Spinal cord (tissue), 9 donors: ENCODE measurements at regions not wholly inside any gene's neighbourhood (a gene's known extent, or its start where the extent isn't known, plus 50 kb on each side); places are given as distances from the start of the nearest gene placed in this dataset.

ENCODE experiments used
- DNase-seq, 6 donors: peaks; one replicate each; pipeline versions ENCODE4 v3.0.0 to v3.0.0-alpha.2; 2013 to 2015; ENCODE audit warnings: low spot score in 6 of 6, low read depth in 4 of 6
- H3K27ac ChIP-seq: one replicate; pipeline ENCODE4 v1.5.1; 2013; ENCODE audit warnings: low read depth, low read length, control low read depth
- H3K27me3 ChIP-seq: one replicate; pipeline ENCODE4 v1.6.1; 2013; ENCODE audit warnings: low read length; ENCODE audit not compliant: control insufficient read depth, insufficient read depth
- H3K36me3 ChIP-seq: one replicate; pipeline ENCODE4 v1.6.1; 2013; ENCODE audit warnings: low read length; ENCODE audit not compliant: control insufficient read depth, insufficient read depth
- H3K4me1 ChIP-seq: one replicate; pipeline ENCODE4 v1.6.1; 2013; ENCODE audit warnings: low read length; ENCODE audit not compliant: control insufficient read depth, insufficient read depth
- H3K4me3 ChIP-seq: one replicate; pipeline ENCODE4 v1.5.1; 2013; ENCODE audit warnings: low read depth, low read length, control low read depth
- H3K9me3 ChIP-seq: one replicate; pipeline ENCODE4 v1.6.1; 2013; ENCODE audit warnings: low read length; ENCODE audit not compliant: control insufficient read depth, insufficient read depth
- WGBS: methylation state at CpG from one replicate; pipeline ENCODE4 v1.1.5; 2013; ENCODE audit warnings: missing lambda C conversion rate; ENCODE audit not compliant: insufficient coverage; 5-methylcytosine and 5-hydroxymethylcytosine counted together
- donor health status: healthy.

GRCh38 chr5:112608975-112609374 lies 128.7 kb upstream of the APC start:
- no peak overlapping the region for H3K4me3 ChIP-seq
- no peak for DNase-seq
- no peaks in the 10 kb centered on the region for H3K4me1 ChIP-seq
- WGBS: no CpG with 5 or more reads among the region's 1 CpG
- H3K9me3 ChIP-seq: no peaks in the 10 kb centered on the region
- H3K27ac ChIP-seq: no peak overlapping the region
- no peaks in the 10 kb centered on the region for H3K27me3 ChIP-seq
- H3K36me3 ChIP-seq: no peaks in the 10 kb centered on the region

DNA sequence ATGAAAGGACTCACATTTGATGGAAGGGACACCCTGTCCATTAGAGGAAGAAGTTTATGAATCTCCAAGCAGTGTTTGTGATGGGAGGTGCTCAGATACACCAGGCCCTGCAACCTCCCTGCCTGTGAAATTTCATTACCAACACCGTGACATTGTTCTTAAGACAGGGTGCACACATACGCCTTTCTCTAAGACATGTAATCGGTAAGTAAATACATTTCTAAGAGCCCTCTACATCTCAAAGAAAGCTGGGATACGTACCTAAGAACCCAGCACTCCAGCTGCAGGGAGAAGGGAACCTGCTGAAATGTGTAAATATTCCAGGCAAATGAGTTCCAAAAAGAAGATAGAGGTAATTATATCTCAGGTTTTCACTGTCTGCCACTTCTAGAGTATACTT lies 125.0 kb upstream of the APC start:
- H3K4me1 ChIP-seq: no peaks in the 10 kb centered on the region
- WGBS: no CpG with 5 or more reads among the region's 4 CpGs
- H3K27me3 ChIP-seq: no peaks in the 10 kb centered on the region
- H3K36me3 ChIP-seq: no peaks in the 10 kb centered on the region
- no peak overlapping the region for H3K27ac ChIP-seq
- peaks cover 1% of the 10 kb centered on the region for H3K9me3 ChIP-seq
- no peak overlapping the region for H3K4me3 ChIP-seq
- DNase-seq: no peak

DNA sequence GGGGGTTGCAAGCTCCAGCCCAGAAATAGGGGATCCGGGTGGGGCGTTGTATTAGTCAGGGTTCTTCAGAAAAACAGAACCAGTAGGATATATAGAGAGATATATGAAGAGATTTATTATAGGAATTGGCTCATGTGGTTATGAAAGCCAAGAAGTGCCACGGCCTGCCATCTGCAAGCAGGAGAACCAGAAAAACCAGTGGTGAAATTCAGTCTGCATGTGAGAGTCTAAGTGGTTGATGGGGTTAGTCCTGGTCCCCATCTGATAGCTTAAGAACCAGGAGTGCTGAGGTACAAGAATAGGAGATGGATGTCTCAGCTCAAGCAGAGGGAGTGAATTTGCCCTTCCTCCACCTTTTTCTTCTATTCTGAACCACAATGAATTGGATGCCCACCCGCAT lies 123.4 kb upstream of the APC start:
- no peaks in the 10 kb centered on the region for H3K4me1 ChIP-seq
- H3K36me3 ChIP-seq: no peaks in the 10 kb centered on the region
- H3K27ac ChIP-seq: no peak overlapping the region
- no peak overlapping the region for H3K4me3 ChIP-seq
- DNase-seq: no peak
- no peaks in the 10 kb centered on the region for H3K27me3 ChIP-seq
- WGBS: 97% methylated on average over 3 of the region's 4 CpGs
- peaks cover 1% of the 10 kb centered on the region for H3K9me3 ChIP-seq

- H3K9me3 ChIP-seq: peaks cover 1% of the 10 kb centered on the region
- no peak overlapping the region for H3K27ac ChIP-seq
- no peaks in the 10 kb centered on the region for H3K27me3 ChIP-seq
- no peaks in the 10 kb centered on the region for H3K4me1 ChIP-seq
- WGBS: no CpG with 5 or more reads among the region's 1 CpG
- no peak overlapping the region for H3K4me3 ChIP-seq
- no peaks in the 10 kb centered on the region for H3K36me3 ChIP-seq
- DNase-seq: no peak
Measured at GRCh38 chr5:112614986-112615385, 122.7 kb upstream of the APC start.

- H3K4me3 ChIP-seq: peak overlapping the region; percentile 5
- H3K27me3 ChIP-seq: no peaks in the 10 kb centered on the region
- no peak overlapping the region for H3K27ac ChIP-seq
- peaks cover 1% of the 10 kb centered on the region for H3K9me3 ChIP-seq
- H3K36me3 ChIP-seq: no peaks in the 10 kb centered on the region
- WGBS: 86% methylated on average over 2 of the region's 8 CpGs
- peak in 2 of 6 donors; percentile 64 to 74 for DNase-seq
- H3K4me1 ChIP-seq: no peaks in the 10 kb centered on the region
Measured at GRCh38 chr5:112616812-112617547, 120.7 kb upstream of the APC start.

DNA sequence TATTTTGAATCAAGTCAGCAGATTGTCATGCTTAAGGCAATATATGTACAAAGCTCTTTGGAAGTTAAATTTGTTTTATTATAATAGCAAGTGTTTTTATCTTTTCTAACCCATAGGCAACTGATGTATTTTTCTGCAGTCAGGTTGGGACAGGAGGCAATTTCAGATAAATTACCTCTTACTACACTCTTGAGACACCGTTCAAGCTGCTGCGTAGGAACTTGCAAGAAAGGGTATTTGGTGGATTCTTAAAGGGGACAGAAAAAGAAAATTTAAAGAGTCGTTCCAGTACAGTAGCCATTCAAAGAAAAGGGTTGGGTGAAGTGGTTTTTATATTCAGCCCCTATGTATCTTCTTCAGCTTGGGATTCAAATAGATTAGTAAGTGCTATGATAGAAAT lies 112.4 kb upstream of the APC start:
- Histone ChIP-seq H3K4me1 (peaks cover 9% of the 10 kb centered on the region), H3K9me3 (no peaks in the 10 kb centered on the region), H3K27me3 (no peaks in the 10 kb centered on the region), H3K27ac (peak overlapping the region; percentile 60), H3K4me3 (no peak overlapping the region), H3K36me3 (no peaks in the 10 kb centered on the region)
- peak in 1 of 6 donors; percentile 91 for DNase-seq
- WGBS: no CpG with 5 or more reads among the region's 3 CpGs

DNA sequence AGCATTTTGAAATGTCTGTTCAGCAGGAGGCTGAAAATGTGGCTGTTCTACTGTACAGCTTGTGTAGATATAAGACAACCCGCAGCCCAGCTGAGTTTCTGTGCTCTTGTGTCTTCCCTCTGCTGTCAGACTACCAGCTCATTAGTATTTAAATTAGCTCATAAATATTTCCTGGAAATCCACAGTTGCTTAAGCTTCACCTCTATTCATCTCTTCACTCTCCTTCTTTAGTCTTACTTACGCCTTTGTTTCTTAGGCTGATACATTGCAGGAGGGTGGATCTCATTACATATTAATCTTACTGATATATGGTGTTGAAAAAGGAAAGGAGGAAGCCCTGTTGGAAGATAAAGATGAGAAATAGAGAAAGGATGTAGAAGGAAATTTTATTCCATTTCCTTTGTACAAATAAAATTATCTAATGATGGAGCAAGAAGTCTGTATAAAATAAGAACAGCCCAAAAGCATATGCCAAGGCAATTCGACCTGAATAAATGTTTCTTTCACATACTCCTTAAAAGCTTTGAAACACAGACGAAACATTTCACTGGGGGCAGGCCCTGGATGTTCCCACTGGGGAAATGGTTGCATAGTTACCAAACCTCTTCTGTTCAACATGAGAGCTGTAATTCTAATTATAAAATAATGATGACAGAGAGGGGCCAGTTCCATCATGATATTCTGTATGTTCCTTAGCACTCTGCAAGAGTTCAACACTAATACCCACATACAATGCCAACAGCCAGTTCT lies 111.8 kb upstream of the APC start:
- no peaks in the 10 kb centered on the region for H3K36me3 ChIP-seq
- H3K27me3 ChIP-seq: no peaks in the 10 kb centered on the region
- no peak overlapping the region for H3K4me3 ChIP-seq
- peak in 5 of 6 donors; percentile 45 to 94 (median 65) for DNase-seq
- peaks cover 9% of the 10 kb centered on the region for H3K4me1 ChIP-seq
- peak overlapping the region; percentile 60 for H3K27ac ChIP-seq
- no peaks in the 10 kb centered on the region for H3K9me3 ChIP-seq
- no CpG with 5 or more reads among the region's 4 CpGs for WGBS

DNA sequence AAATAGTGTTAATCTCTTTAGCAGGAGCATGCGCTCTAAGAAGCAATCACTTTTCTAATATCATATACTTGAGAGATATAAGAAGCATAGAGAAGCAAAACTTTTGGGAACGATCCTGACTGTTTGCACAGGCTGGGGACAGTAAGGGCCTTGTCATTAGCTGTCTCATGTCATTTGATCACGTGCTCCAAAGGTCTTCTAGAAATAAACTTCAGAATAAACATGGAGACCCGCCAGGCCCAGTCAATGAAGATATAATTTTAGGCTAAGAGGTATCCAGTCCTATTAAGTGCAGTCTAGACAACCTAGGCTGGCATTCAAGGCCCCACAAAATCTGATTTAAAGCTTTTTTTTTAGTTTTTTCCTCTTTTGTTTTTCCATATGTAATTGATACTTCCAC lies 111.0 kb upstream of the APC start:
- no peaks in the 10 kb centered on the region for H3K36me3 ChIP-seq
- no peaks in the 10 kb centered on the region for H3K9me3 ChIP-seq
- H3K27ac ChIP-seq: peak overlapping the region; percentile 60
- no peak overlapping the region for H3K4me3 ChIP-seq
- H3K4me1 ChIP-seq: peaks cover 9% of the 10 kb centered on the region
- no peak for DNase-seq
- no CpG with 5 or more reads among the region's 4 CpGs for WGBS
- H3K27me3 ChIP-seq: no peaks in the 10 kb centered on the region

- H3K27me3 ChIP-seq: no peaks in the 10 kb centered on the region
- H3K9me3 ChIP-seq: no peaks in the 10 kb centered on the region
- peaks cover 9% of the 10 kb centered on the region for H3K4me1 ChIP-seq
- H3K27ac ChIP-seq: peak overlapping the region; percentile 50
- H3K36me3 ChIP-seq: no peaks in the 10 kb centered on the region
- DNase-seq: peak in 4 of 6 donors; percentile 26 to 91 (median 60)
- no peak overlapping the region for H3K4me3 ChIP-seq
- 50% methylated on average over 1 of the region's 6 CpGs for WGBS
Measured at GRCh38 chr5:112628214-112628980, 109.3 kb upstream of the APC start.
